HG03432 (cell line): ENCODE measurements at regions not wholly inside any gene's neighbourhood (a gene's known extent, or its start where the extent isn't known, plus 50 kb on each side); places are given as distances from the start of the nearest gene placed in this dataset.
"Not testable (repeated sequence)": the region's sequence is repeated elsewhere in the genome, so short reads cannot be mapped to it uniquely, and the experiment has no call there.

Source experiments
- ATAC-seq: cut with Tn5 transposase; IDR thresholded peaks from one replicate; pipeline ENCODE4 v1.9.1; 2021; ENCODE audit warnings: mild to moderate bottlenecking, moderate library complexity; ENCODE audit not compliant: unreplicated experiment

- ATAC-seq: no peak
Observed at GRCh38 chr11:93032580-93032979, 63.1 kb downstream of the MTNR1B start.

- no peak for ATAC-seq
Observed at GRCh38 chr11:93033093-93033492, 63.6 kb downstream of the MTNR1B start.

- no peak for ATAC-seq
Observed at GRCh38 chr11:93034031-93034722, 64.7 kb downstream of the MTNR1B start.

GRCh38 chr11:93034723-93035039 is 65.2 kb downstream of the MTNR1B start:
- ATAC-seq: no peak

DNA sequence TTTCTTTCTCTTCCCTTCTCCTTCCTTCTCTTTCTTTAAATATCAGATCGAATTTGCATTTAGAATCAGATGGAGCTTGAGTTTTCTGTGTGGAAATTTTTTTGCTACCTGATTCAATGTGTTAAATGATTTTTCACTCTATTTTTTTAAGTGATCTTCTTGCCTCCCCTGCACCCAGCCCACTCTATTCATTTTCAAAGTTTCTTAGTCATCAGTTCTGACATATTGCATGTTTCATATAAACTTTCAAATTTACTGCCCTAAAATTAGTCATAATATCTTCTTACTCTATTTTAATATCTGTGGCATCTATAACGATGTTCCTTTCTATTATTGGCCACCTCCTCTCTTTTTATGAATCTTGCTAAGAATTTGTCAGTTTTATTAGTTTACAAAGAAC is 69.1 kb downstream of the MTNR1B start:
- ATAC-seq: no peak

GRCh38 chr11:93039531-93040240 is 70.2 kb downstream of the MTNR1B start:
- ATAC-seq: no peak

DNA sequence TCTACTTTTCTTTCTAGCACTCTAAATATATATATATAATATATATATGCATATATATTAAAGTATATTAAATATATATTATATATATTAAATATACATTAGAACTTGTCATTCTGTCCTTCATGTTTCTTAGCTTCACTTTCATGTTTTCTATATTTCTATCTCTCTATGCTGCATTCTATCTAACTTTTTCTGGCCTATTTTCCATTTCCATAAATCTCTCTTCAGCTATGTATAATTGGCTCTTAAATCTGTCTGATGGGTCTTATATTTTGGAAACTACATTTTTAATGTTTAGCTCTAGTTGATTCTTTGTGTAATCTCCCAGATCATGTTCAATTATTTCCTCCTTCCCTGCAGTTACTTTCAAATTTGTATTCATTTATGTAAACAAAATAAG is 72.2 kb downstream of the MTNR1B start:
- no peak for ATAC-seq

DNA sequence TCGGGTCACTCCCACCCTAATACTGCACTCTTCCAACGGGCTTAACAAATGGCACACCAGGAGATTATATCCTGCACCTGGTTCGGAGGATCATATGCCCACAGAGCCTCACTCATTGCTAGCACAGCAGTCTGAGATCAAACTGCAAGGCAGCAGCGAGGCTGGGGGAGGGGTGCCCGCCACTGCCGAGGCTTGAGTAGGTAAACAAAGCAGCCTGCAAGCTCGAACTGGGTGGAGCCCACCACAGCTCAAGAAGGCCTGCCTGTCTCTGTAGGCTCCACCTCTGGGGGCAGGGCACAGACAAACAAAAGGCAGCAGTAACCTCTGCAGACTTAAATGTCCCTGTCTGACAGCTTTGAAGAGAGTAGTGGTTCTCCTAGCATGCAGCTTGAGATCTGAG is 73.7 kb downstream of the MTNR1B start:
- not testable (repeated sequence) for ATAC-seq

GRCh38 chr11:93049740-93050139 is 80.3 kb downstream of the MTNR1B start:
- ATAC-seq: no peak

DNA sequence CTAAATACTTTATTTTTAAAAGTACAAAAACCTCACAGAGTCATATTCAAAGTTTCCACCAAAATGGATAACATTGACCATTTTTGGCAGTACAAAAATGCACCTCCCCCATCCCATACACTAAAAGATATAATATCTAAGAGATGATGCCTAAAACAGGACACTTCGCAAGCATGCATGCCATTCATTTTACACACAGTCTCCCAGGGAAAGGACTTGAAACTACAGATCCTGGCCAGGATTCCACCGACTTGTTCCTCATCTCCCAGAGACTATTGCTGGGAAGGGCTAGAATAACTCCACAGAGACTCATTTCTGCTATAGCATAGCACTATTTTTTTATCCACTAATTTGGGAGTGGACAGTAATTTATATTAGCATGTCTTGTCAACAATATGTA is 81.7 kb downstream of the MTNR1B start:
- ATAC-seq: no peak

DNA sequence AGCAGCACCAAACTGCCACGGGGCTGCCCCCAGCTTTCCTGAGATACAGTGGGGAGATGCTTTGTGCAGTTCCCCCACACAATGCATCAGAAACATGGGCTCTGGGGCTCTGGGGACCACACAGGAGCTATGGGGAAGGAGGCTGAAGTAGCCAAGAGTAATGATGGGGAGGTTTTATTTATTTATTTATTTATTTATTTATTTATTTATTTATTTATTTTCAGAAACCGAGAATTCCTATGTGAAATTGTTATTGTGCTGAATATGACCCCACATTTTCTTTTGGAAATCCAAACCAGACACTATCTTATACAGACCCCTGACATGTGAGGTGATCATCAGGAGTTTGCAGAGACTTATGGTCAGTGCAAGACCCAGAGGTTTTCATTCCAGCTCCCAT is 84.4 kb downstream of the MTNR1B start:
- ATAC-seq: no peak

DNA sequence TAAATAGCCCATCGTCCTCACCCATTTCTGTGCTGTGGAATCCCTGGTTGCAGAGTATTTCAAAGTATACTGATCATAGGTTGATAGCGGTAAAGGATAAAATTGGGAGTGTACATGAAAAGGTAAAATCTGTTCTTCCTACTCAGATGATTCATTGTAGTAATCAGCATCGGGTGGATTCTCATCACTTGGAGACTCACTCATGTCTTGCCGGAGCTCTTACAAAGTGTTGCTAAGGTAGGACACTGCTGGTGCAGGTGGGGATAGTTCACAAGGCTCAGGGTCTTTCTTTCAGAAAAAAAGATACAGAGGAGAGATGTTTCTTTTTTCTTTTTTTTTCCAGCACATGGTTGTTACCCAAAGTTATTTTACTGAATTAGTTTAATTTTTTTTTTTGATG is 84.8 kb downstream of the MTNR1B start:
- no peak for ATAC-seq

DNA sequence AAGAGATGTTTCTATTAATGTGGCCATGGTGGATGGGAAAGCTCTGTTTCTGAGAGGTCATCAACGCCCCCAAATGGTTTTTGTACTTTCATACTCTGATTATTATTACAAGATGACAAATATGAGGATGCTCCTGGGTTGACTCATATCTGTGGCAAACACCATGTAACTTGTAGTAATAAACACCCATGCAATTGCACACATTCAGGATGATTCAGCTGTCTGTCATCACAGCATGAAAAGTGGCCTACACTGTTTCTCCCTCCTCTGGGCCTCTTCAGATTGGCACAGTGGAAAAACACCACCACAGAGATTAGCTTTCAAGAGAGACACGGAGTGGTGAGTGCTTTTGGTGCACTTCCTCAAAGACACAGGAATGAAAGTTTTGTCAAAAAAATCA is 85.4 kb downstream of the MTNR1B start:
- peak; percentile 83 for ATAC-seq

- no peak for ATAC-seq
Observed at GRCh38 chr11:93059117-93059957, 89.9 kb downstream of the MTNR1B start.

- ATAC-seq: no peak
Observed at GRCh38 chr11:93063086-93063485, 93.6 kb downstream of the MTNR1B start.

- not testable (repeated sequence) for ATAC-seq
Observed at GRCh38 chr11:93065074-93065674, 95.7 kb downstream of the MTNR1B start.

DNA sequence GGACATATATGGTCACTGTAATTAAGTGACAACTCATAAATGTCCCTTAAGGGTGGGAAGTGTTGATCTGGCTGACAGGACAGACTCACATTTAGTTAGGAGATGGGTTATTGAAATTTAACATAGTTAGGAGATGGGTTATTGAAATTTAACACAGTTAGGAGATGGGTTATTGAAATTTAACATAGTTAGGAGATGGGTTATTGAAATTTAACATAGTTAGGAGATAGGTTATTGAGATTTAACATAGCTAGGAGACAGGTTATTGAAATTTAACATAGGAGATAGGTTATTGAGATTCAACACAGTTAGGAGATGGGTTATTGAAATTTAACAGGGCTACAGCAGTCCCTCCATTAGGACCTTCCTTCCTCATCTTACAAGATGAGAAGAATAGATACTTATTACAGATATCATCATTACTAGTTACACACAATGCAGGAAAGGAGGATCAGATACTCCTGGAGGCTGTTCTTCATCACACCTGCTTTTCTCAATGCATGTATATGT is 98.5 kb downstream of the MTNR1B start:
- no peak for ATAC-seq

- ATAC-seq: no peak
Observed at GRCh38 chr11:93072229-93072914, 102.9 kb downstream of the MTNR1B start.

- ATAC-seq: no peak
Observed at GRCh38 chr11:93073026-93073425, 103.6 kb downstream of the MTNR1B start.

GRCh38 chr11:93073508-93074280 is 104.2 kb downstream of the MTNR1B start:
- no peak for ATAC-seq
